Inflammatory macrophage treated with lipopolysaccharide for 1 hour (primary cell): ENCODE measurements at regions not wholly inside any gene's neighbourhood (a gene's known extent, or its start where the extent isn't known, plus 50 kb on each side); places are given as distances from the start of the nearest gene placed in this dataset.

ENCODE experiments used
- DNase-seq, 2 donors: peaks; one replicate each; pipeline ENCODE4 v3.0.0-alpha.2; 2020 to 2022

GRCh38 chr12:92552412-92553108 lies 150.2 kb upstream of the PLEKHG7 start:
- DNase-seq, result no peak

GRCh38 chr12:92551853-92552397 lies 150.9 kb upstream of the PLEKHG7 start:
- peak; percentile 81 to 98 for DNase-seq

GRCh38 chr12:92551210-92551609 lies 151.6 kb upstream of the PLEKHG7 start:
- no peak for DNase-seq

- DNase-seq, result no peak
Observed at GRCh38 chr12:92550661-92551060, 152.1 kb upstream of the PLEKHG7 start.

- DNase-seq, result no peak
Observed at GRCh38 chr12:92550254-92550653, 152.5 kb upstream of the PLEKHG7 start.

GRCh38 chr12:92549516-92549915 lies 153.3 kb upstream of the PLEKHG7 start:
- peak; percentile 49 to 75 for DNase-seq

GRCh38 chr12:92547906-92548305 lies 154.9 kb upstream of the PLEKHG7 start:
- DNase-seq, result peak; percentile 37 to 84

GRCh38 chr12:92547420-92547819 lies 155.4 kb upstream of the PLEKHG7 start:
- DNase-seq, result no peak

GRCh38 chr12:92546635-92547348 lies 156.0 kb upstream of the PLEKHG7 start:
- peak in 1 of 2 donors; percentile 56 for DNase-seq

GRCh38 chr12:92546259-92546634 lies 156.5 kb upstream of the PLEKHG7 start:
- DNase-seq, result no peak

- DNase-seq, result peak in 1 of 2 donors; percentile 55
Observed at GRCh38 chr12:92544322-92544721, 158.5 kb upstream of the PLEKHG7 start.

- no peak for DNase-seq
Observed at GRCh38 chr12:92543840-92544239, 158.9 kb upstream of the PLEKHG7 start.

- no peak for DNase-seq
Observed at GRCh38 chr12:92543359-92543758, 159.4 kb upstream of the PLEKHG7 start.

GRCh38 chr12:92541731-92542130 lies 161.1 kb upstream of the PLEKHG7 start:
- DNase-seq, result peak; percentile 53 to 69

- no peak for DNase-seq
Observed at GRCh38 chr12:92540782-92541423, 161.9 kb upstream of the PLEKHG7 start.

GRCh38 chr12:92539976-92540781 lies 162.6 kb upstream of the PLEKHG7 start:
- DNase-seq, result peak; percentile 55 to 70

GRCh38 chr12:92539110-92539749 lies 163.6 kb upstream of the PLEKHG7 start:
- DNase-seq, result peak; percentile 94 to 100

- peak; percentile 62 to 78 for DNase-seq
Observed at GRCh38 chr12:92537290-92537960, 165.4 kb upstream of the PLEKHG7 start.

- no peak for DNase-seq
Observed at GRCh38 chr12:92535961-92536360, 166.8 kb upstream of the PLEKHG7 start.

- DNase-seq, result no peak
Observed at GRCh38 chr12:92533280-92533890, 169.4 kb upstream of the PLEKHG7 start.

- DNase-seq, result no peak
Observed at GRCh38 chr12:92530706-92531105, 172.1 kb upstream of the PLEKHG7 start.
